COR-L47 (cell line): ENCODE measurements at regions not wholly inside any gene's neighbourhood (a gene's known extent, or its start where the extent isn't known, plus 50 kb on each side); places are given as distances from the start of the nearest gene placed in this dataset.
A peak's percentile ranks its signal among the peaks of the same experiment; 100 is the strongest.
"Not testable (repeated sequence)": the region's sequence is repeated elsewhere in the genome, so short reads cannot be mapped to it uniquely, and the experiment has no call there.

ENCODE experiments used
- DNase-seq: peaks from one replicate; lab custom pipeline; 2025; lab: John Stamatoyannopoulos, UW

- DNase-seq, result no peak
These were observed 60.5 kb downstream of the DSEL start for GRCh38 chr18:67455890-67456501.

- peak; percentile 71 for DNase-seq
These were observed 62.6 kb downstream of the DSEL start for GRCh38 chr18:67453901-67454300.

GRCh38 chr18:67451960-67452359 lies 64.6 kb downstream of the DSEL start:
- DNase-seq, result no peak

- DNase-seq, result not testable (repeated sequence)
These were observed 65.4 kb downstream of the DSEL start for GRCh38 chr18:67451101-67451500.

GRCh38 chr18:67433971-67434370 lies 82.5 kb downstream of the DSEL start:
- no peak for DNase-seq

- DNase-seq, result no peak
These were observed 83.7 kb downstream of the DSEL start for GRCh38 chr18:67432806-67433205.

- DNase-seq, result no peak
These were observed 87.7 kb downstream of the DSEL start for GRCh38 chr18:67428805-67429204.

GRCh38 chr18:67428158-67428557 lies 88.4 kb downstream of the DSEL start:
- no peak for DNase-seq

GRCh38 chr18:67426486-67426885 lies 90.0 kb downstream of the DSEL start:
- DNase-seq, result no peak

- no peak for DNase-seq
These were observed 90.8 kb downstream of the DSEL start for GRCh38 chr18:67425672-67426071.

- no peak for DNase-seq
These were observed 94.9 kb downstream of the DSEL start for GRCh38 chr18:67421651-67422050.

- DNase-seq, result no peak
These were observed 98.5 kb downstream of the DSEL start for GRCh38 chr18:67417864-67418523.

- DNase-seq, result no peak
These were observed 105.4 kb downstream of the DSEL start for GRCh38 chr18:67411116-67411515.

- no peak for DNase-seq
These were observed 106.1 kb downstream of the DSEL start for GRCh38 chr18:67410075-67411070.

- no peak for DNase-seq
These were observed 108.3 kb downstream of the DSEL start for GRCh38 chr18:67408240-67408639.

GRCh38 chr18:67406714-67407113 lies 109.8 kb downstream of the DSEL start:
- no peak for DNase-seq

GRCh38 chr18:67402543-67402942 lies 114.0 kb downstream of the DSEL start:
- DNase-seq, result no peak

GRCh38 chr18:67400502-67401117 lies 115.9 kb downstream of the DSEL start:
- no peak for DNase-seq

- no peak for DNase-seq
These were observed 130.5 kb downstream of the DSEL start for GRCh38 chr18:67386032-67386431.

- no peak for DNase-seq
These were observed 131.1 kb downstream of the DSEL start for GRCh38 chr18:67385455-67385854.

- not testable (repeated sequence) for DNase-seq
These were observed 132.5 kb downstream of the DSEL start for GRCh38 chr18:67384057-67384456.

- no peak for DNase-seq
These were observed 134.8 kb downstream of the DSEL start for GRCh38 chr18:67381608-67382150.
